Fibroblast of mammary gland (primary cell): ENCODE measurements at regions not wholly inside any gene's neighbourhood (a gene's known extent, or its start where the extent isn't known, plus 50 kb on each side); places are given as distances from the start of the nearest gene placed in this dataset.
"Not testable (repeated sequence)": the region's sequence is repeated elsewhere in the genome, so short reads cannot be mapped to it uniquely, and the experiment has no call there.

Experiments
- DNase-seq: peaks from one replicate; pipeline ENCODE4 v3.0.0-alpha.2; 2010; ENCODE audit warnings: low read depth
- H3K4me3 ChIP-seq: 2 replicates; pipeline ENCODE4 v1.5.1; 2011; ENCODE audit warnings: low read depth, mild to moderate bottlenecking, low read length, moderate library complexity; ENCODE audit not compliant: control insufficient read depth
- CTCF ChIP-seq: conservative IDR thresholded peaks from 2 replicates; pipeline ENCODE4 v1.5.1; 2011; ENCODE audit warnings: low read depth, low read length, inconsistent platforms; ENCODE audit not compliant: control insufficient read depth, insufficient read depth

DNA sequence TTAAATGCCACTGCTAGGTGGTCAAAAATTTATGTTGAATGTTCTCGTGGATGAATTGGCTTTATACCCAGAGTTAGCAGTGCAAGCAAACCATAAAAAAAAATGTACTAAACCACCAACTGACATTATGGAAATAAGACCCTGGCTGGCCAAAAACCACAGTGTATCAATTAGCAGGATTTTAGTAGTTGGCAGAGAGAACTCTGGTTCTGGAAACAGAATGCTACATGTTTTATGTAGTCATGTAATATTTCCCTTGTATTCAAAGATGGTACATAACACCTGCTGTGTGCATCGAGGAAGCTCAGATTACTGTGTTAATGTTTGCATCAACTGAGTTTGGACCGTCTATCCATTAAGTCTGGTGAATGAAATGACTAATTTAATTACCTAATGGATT, 618.5 kb downstream of the CCSER2 start:
- H3K4me3 ChIP-seq: no peak overlapping the region
- TF ChIP-seq CTCF: no peak
- no peak for DNase-seq

- TF ChIP-seq CTCF: no peak
Measured at GRCh38 chr10:84948644-84949043, 620.3 kb downstream of the CCSER2 start.

GRCh38 chr10:84951616-84952015, 623.2 kb downstream of the CCSER2 start:
- DNase-seq: no peak
- no peak for TF ChIP-seq CTCF

More at GRCh38 chr10:84948644-84949043, 620.3 kb downstream of the CCSER2 start:
- no peak overlapping the region for H3K4me3 ChIP-seq
- DNase-seq: no peak

GRCh38 chr10:84957427-84957826, 629.0 kb downstream of the CCSER2 start:
- H3K4me3 ChIP-seq: no peak overlapping the region
- TF ChIP-seq CTCF: no peak
- DNase-seq: no peak

More at GRCh38 chr10:84951616-84952015, 623.2 kb downstream of the CCSER2 start:
- H3K4me3 ChIP-seq: no peak overlapping the region

DNA sequence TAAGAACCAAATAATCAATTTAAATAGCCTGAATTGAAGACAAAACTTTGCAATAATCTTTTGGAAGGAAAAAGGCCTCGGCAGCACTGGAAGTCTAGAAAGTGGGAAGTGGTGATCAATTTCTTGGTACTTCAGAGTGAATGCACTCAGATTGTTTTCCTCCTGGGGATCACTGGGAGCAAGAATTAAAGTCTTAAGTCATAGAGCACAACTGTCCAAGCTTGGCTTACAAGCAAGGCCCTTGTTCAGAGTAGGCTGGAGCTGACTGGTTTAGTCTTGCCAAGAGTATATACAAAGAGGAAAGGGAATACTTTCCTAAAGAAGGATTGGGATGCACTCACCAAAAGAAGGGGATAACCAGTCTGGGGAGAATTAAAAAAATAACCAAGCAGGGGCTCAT, 637.1 kb downstream of the CCSER2 start:
- DNase-seq: no peak
- TF ChIP-seq CTCF: no peak
- no peak overlapping the region for H3K4me3 ChIP-seq

DNA sequence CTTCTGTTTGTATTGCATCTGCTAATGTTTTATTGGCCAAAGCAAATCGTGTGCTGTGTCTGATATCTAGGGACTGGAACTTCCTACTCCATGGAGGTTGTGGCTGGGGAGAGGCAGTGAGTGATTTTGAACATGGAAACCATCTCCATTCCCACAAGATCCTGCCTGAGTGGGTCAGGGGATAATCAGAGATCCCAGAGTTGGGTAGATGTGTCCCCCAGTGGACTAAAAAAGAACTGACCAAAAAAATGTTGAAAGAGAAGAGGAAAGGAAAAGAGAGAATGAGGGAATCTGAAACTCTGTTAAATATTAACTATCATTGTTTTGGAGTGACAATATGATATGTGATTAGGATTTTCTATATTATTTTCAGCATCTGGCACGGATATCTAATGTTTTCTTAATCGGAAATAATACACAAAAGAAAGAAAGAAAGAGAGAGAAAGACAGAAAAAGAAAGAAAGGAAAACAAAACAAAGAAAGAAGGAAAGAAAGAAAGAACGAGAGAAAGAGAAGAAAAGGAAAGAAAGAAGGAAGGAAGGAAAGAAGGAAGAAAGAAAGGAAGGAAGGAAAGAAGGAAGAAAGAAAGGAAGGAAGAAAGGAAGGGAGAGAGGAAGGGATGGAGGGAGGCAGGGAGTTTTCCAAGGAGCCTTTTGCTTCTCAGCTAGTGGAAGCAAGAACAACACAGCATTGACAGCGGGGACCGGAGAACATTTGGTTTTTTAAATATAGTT, 638.5 kb downstream of the CCSER2 start:
- DNase-seq: no peak
- TF ChIP-seq CTCF: no peak
- no peak overlapping the region for H3K4me3 ChIP-seq

GRCh38 chr10:84969297-84969696, 640.9 kb downstream of the CCSER2 start:
- not testable (repeated sequence) for H3K4me3 ChIP-seq, DNase-seq
